Nephron (organoid): ENCODE measurements at regions not wholly inside any gene's neighbourhood (a gene's known extent, or its start where the extent isn't known, plus 50 kb on each side); places are given as distances from the start of the nearest gene placed in this dataset.

Experiments
- H3K27ac Mint-ChIP-seq, 3 experiments: 2 replicates each; pipeline ENCODE4 v1.8.0; 2020; ENCODE audit warnings: mixed read lengths in 3 of 3, mild to moderate bottlenecking in 2 of 3, moderate library complexity in 1 of 3
- H3K27me3 Mint-ChIP-seq: 2 replicates; pipeline ENCODE4 v1.8.0; 2021; ENCODE audit warnings: low read depth, mild to moderate bottlenecking, moderate library complexity, mixed read lengths
- H3K36me3 Mint-ChIP-seq: 2 replicates; pipeline ENCODE4 v1.8.0; 2020; ENCODE audit warnings: low read depth, mixed read lengths
- H3K4me1 Mint-ChIP-seq: 2 replicates; pipeline ENCODE4 v1.8.0; 2020; ENCODE audit warnings: mixed read lengths
- H3K4me3 Mint-ChIP-seq, 3 experiments: 2 replicates each; pipeline ENCODE4 v1.8.0; 2020; ENCODE audit warnings: mild to moderate bottlenecking in 3 of 3, mixed read lengths in 3 of 3, moderate library complexity in 2 of 3
- H3K9me3 Mint-ChIP-seq: 2 replicates; pipeline ENCODE4 v1.8.0; 2020; ENCODE audit warnings: mixed read lengths
- CTCF ChIP-seq, 3 experiments: fragments of 200-600 bp; sonication (generic); IDR thresholded peaks; one replicate each; pipeline ENCODE4 v1.5.0; 2021; ENCODE audit warnings: antibody characterized with exemption in 3 of 3; ENCODE audit not compliant: unreplicated experiment in 3 of 3

- H3K9me3 Mint-ChIP-seq: no peaks in the 10 kb centered on the region
- H3K36me3 Mint-ChIP-seq: no peaks in the 10 kb centered on the region
- TF ChIP-seq CTCF (IDR thresholded peaks at IDR 0.05; ENCODE audit: unreplicated experiment in 3 of 3): no peak
- no peak overlapping the region for H3K4me3 Mint-ChIP-seq
- no peak overlapping the region for H3K27ac Mint-ChIP-seq
- H3K27me3 Mint-ChIP-seq: no peaks in the 10 kb centered on the region
- no peaks in the 10 kb centered on the region for H3K4me1 Mint-ChIP-seq
Measured at GRCh38 chr20:7406671-7407070, 533.6 kb downstream of the HAO1 start.

DNA sequence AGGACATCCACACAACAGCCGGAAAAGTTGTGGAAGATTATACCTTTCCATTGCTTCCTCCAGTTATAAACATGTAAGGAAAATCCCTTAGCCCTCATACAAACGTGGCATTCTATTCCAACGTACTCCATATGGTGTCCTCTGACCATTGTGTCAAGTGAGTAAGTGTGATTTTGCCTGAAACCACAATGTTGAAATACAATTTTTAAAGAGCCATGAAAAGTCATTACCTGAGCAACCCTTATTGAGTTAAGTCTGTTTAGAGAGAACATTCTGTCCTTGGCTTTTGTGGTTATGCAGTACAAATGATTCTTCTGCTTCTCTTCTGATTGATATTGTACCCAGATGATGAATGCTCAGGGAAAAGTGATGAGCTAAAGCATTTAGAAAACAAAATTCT lies 530.1 kb downstream of the HAO1 start:
- no peak for TF ChIP-seq CTCF (IDR thresholded peaks at IDR 0.05; ENCODE audit: unreplicated experiment in 3 of 3)
- no peaks in the 10 kb centered on the region for H3K9me3 Mint-ChIP-seq
- no peaks in the 10 kb centered on the region for H3K36me3 Mint-ChIP-seq
- H3K4me1 Mint-ChIP-seq: no peaks in the 10 kb centered on the region
- H3K27me3 Mint-ChIP-seq: no peaks in the 10 kb centered on the region
- H3K4me3 Mint-ChIP-seq: no peak overlapping the region
- H3K27ac Mint-ChIP-seq: no peak overlapping the region

DNA sequence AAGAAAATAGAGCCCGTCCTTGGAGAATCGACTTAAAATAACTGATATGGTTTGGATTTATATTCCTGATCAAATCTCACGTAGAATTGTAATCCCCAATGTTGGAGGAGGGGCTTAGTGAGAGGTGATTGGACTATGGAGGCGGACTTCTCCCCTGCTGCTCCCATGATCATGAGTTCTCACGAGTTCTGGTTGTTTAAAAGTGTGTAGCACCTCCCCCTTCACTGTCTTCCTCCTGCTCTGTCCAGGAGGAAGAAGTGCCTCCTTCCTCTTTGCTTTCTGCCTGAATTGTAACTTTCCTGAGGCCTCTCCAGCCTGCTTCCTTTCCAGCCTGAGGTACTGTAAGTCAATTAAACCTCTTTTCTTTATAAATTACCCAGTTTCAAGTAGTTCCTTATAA lies 529.2 kb downstream of the HAO1 start:
- Mint-ChIP-seq H3K9me3 (no peaks in the 10 kb centered on the region), H3K4me1 (no peaks in the 10 kb centered on the region), H3K36me3 (no peaks in the 10 kb centered on the region), H3K4me3 (no peak overlapping the region), H3K27me3 (no peaks in the 10 kb centered on the region), H3K27ac (no peak overlapping the region)
- no peak for TF ChIP-seq CTCF (IDR thresholded peaks at IDR 0.05; ENCODE audit: unreplicated experiment in 3 of 3)

DNA sequence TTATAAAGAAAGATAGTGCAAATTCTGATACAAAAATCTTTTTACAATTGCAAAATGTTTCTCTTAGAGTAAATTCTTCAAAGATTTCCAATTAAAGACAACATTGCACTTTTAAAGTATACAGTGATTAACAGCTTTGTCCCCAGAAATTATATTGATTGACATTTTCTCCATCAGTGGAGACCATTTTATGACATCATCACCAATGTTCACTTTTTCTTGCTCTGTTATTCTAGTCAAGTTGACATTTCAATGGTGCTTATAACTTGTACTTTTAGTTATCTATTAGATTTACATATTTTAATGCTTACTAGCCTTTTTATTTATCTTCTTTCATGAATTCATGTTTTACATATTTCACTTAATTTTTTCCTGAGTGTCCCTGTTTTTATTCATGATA lies 524.8 kb downstream of the HAO1 start:
- Mint-ChIP-seq H3K9me3 (no peaks in the 10 kb centered on the region), H3K36me3 (no peaks in the 10 kb centered on the region)
- no peak for TF ChIP-seq CTCF (IDR thresholded peaks at IDR 0.05; ENCODE audit: unreplicated experiment in 3 of 3)

GRCh38 chr20:7416382-7416781 lies 523.9 kb downstream of the HAO1 start:
- Mint-ChIP-seq H3K36me3 (no peaks in the 10 kb centered on the region), H3K4me1 (no peaks in the 10 kb centered on the region), H3K9me3 (no peaks in the 10 kb centered on the region), H3K27ac (no peak overlapping the region), H3K4me3 (no peak overlapping the region), H3K27me3 (no peaks in the 10 kb centered on the region)
- TF ChIP-seq CTCF (IDR thresholded peaks at IDR 0.05; ENCODE audit: unreplicated experiment in 3 of 3): no peak

More for the DNA sequence above, 524.8 kb downstream of the HAO1 start:
- no peaks in the 10 kb centered on the region for H3K4me1 Mint-ChIP-seq
- H3K4me3 Mint-ChIP-seq: no peak overlapping the region
- H3K27ac Mint-ChIP-seq: no peak overlapping the region
- H3K27me3 Mint-ChIP-seq: no peaks in the 10 kb centered on the region

GRCh38 chr20:7420345-7420744 lies 519.9 kb downstream of the HAO1 start:
- no peaks in the 10 kb centered on the region for H3K36me3 Mint-ChIP-seq
- H3K9me3 Mint-ChIP-seq: no peaks in the 10 kb centered on the region
- no peaks in the 10 kb centered on the region for H3K27me3 Mint-ChIP-seq
- TF ChIP-seq CTCF (IDR thresholded peaks at IDR 0.05; ENCODE audit: unreplicated experiment in 3 of 3): no peak
- no peaks in the 10 kb centered on the region for H3K4me1 Mint-ChIP-seq
- no peak overlapping the region for H3K4me3 Mint-ChIP-seq
- no peak overlapping the region for H3K27ac Mint-ChIP-seq
